GM23248 (cell line): ENCODE measurements at regions not wholly inside any gene's neighbourhood (a gene's known extent, or its start where the extent isn't known, plus 50 kb on each side); places are given as distances from the start of the nearest gene placed in this dataset.

Experiments used
- DNase-seq: peaks from one replicate; pipeline ENCODE4 v3.0.0-alpha.2; 2015
- H2AFZ ChIP-seq: fragments of 200-600 bp; sonication (generic); 2 replicates; pipeline ENCODE4 v1.6.1; 2016; ENCODE audit warnings: antibody characterized with exemption
- H3F3A ChIP-seq: fragments of 200-600 bp; sonication (generic); 2 replicates; pipeline ENCODE4 v1.6.1; 2016; ENCODE audit warnings: mild to moderate bottlenecking, antibody characterized with exemption, mixed run types; ENCODE audit not compliant: insufficient read depth
- H3K27ac ChIP-seq: fragments of 200-600 bp; sonication (generic); 2 replicates; pipeline ENCODE4 v1.5.1; 2016; ENCODE audit warnings: mild to moderate bottlenecking
- H3K27me3 ChIP-seq: fragments of 200-600 bp; sonication (generic); replicated peaks from 2 replicates; pipeline ENCODE4 v1.6.1; 2016; ENCODE audit warnings: mild to moderate bottlenecking; ENCODE audit not compliant: insufficient read depth
- H3K36me3 ChIP-seq: fragments of 200-600 bp; sonication (generic); 2 replicates; pipeline ENCODE4 v1.6.1; 2016; ENCODE audit warnings: low read depth, mild to moderate bottlenecking
- H3K4me1 ChIP-seq: fragments of 200-600 bp; sonication (generic); 2 replicates; pipeline ENCODE4 v1.6.1; 2016; ENCODE audit warnings: mild to moderate bottlenecking; ENCODE audit not compliant: insufficient read depth
- H3K4me2 ChIP-seq: fragments of 200-600 bp; sonication (generic); one replicate; pipeline ENCODE4 v1.6.1; 2016; ENCODE audit warnings: mild to moderate bottlenecking; ENCODE audit not compliant: unreplicated experiment
- H3K4me3 ChIP-seq: fragments of 200-600 bp; sonication (generic); 2 replicates; pipeline ENCODE4 v1.5.1; 2016; ENCODE audit warnings: mild to moderate bottlenecking
- H3K79me2 ChIP-seq: fragments of 200-600 bp; sonication (generic); 2 replicates; pipeline ENCODE4 v1.6.1; 2016; ENCODE audit warnings: mild to moderate bottlenecking; ENCODE audit not compliant: insufficient read depth
- H3K9ac ChIP-seq: fragments of 200-600 bp; sonication (generic); 2 replicates; pipeline ENCODE4 v1.6.1; 2016; ENCODE audit warnings: mild to moderate bottlenecking
- H3K9me2 ChIP-seq: fragments of 200-600 bp; sonication (generic); 2 replicates; pipeline ENCODE4 v1.6.1; 2016; ENCODE audit warnings: mixed run types, mild to moderate bottlenecking, moderate library complexity; ENCODE audit not compliant: insufficient read depth
- H3K9me3 ChIP-seq: fragments of 200-600 bp; sonication (generic); one replicate; pipeline ENCODE4 v1.6.1; 2017; ENCODE audit warnings: low read depth
- H4K20me1 ChIP-seq: fragments of 200-600 bp; sonication (generic); 2 replicates; pipeline ENCODE4 v1.6.0; 2016; ENCODE audit not compliant: insufficient read depth
- EZH2 ChIP-seq: fragments of 200-600 bp; sonication (generic); IDR thresholded peaks from 2 replicates; pipeline ENCODE4 v1.6.1; 2018; ENCODE audit warnings: antibody characterized with exemption, mild to moderate bottlenecking; ENCODE audit not compliant: insufficient read depth, poor library complexity, severe bottlenecking
- EZH2phosphoT487 ChIP-seq: fragments of 200-600 bp; sonication (generic); IDR thresholded peaks from 2 replicates; pipeline ENCODE4 v1.6.1; 2018; ENCODE audit warnings: antibody characterized with exemption, moderate library complexity, mild to moderate bottlenecking, low read depth; ENCODE audit not compliant: insufficient read depth
- WGBS, 2 experiments: methylation state at CpG; one replicate each; pipeline ENCODE4 v1.1.6; 2015 to 2017; ENCODE audit warnings: low lambda C conversion rate in 2 of 2, low coverage in 1 of 2; ENCODE audit errors: missing lambda C conversion rate in 2 of 2; 5-methylcytosine and 5-hydroxymethylcytosine counted together
- in situ Hi-C: fragments of 300-500 bp; cut with MboI; formaldehyde crosslinking; loops from 2 replicates; pipeline ENCODE4 v1.15.0; 2020

DNA sequence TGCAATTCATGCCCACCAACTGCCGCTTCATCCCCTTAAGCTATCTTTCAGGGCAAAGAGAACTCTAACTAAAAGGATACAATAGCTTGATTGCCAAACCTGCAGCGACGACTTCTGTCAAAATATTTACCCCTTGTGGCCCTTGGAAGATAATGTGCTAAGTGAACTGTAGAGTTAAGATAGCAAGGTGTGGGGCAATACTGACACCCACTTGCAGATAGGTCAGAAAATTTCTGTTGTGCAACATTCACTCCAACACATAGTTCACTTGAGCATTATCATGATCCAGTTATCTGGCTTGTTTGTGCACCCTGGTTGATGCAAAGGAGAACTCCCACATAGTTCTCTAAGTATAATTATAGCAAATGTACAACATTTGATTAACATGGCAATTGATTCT, 55.6 kb downstream of the RHOXF2B start:
- DNase-seq: no peak
- H3K9ac ChIP-seq: no peak overlapping the region
- H3K36me3 ChIP-seq: no peaks in the 10 kb centered on the region
- no peak overlapping the region for H3K27ac ChIP-seq
- no peak overlapping the region for H3K4me3 ChIP-seq
- TF ChIP-seq EZH2 (no peak), EZH2phosphoT487 (no peak)
- no peaks in the 10 kb centered on the region for H3K9me2 ChIP-seq
- no peaks in the 10 kb centered on the region for H3K9me3 ChIP-seq
- peaks cover 9% of the 10 kb centered on the region; the same call in 1 of the 2 replicates for H3K27me3 ChIP-seq
- H3K4me1 ChIP-seq: no peaks in the 10 kb centered on the region
- no peak overlapping the region for H2AFZ ChIP-seq
- no peak overlapping the region for H3K4me2 ChIP-seq
- in situ Hi-C loops: loop anchor here (25.0 kb wide), 2 partner anchors 90 to 190 kb away; partner anchors contain the start of gene RHOXF1
- WGBS, 2 experiments: 65 to 72% methylated on average over 3 of the region's 3 CpGs
- H4K20me1 ChIP-seq: no peaks in the 10 kb centered on the region
- H3F3A ChIP-seq: no peaks in the 10 kb centered on the region
- no peaks in the 10 kb centered on the region for H3K79me2 ChIP-seq

- H3K27me3 ChIP-seq: peaks cover 9% of the 10 kb centered on the region; the same call in 1 of the 2 replicates
- H3K36me3 ChIP-seq: no peaks in the 10 kb centered on the region
- H3K9me2 ChIP-seq: no peaks in the 10 kb centered on the region
- no peak for TF ChIP-seq EZH2
- TF ChIP-seq EZH2phosphoT487: no peak
- H3K27ac ChIP-seq: no peak overlapping the region
- H3K4me3 ChIP-seq: no peak overlapping the region
- H2AFZ ChIP-seq: no peak overlapping the region
- no peak overlapping the region for H3K4me2 ChIP-seq
- in situ Hi-C loops: loop anchor here (25.0 kb wide), 2 partner anchors 92 to 192 kb away; partner anchors contain the start of gene RHOXF1
- no peak for DNase-seq
- no peaks in the 10 kb centered on the region for H3K9me3 ChIP-seq
- H3K9ac ChIP-seq: no peak overlapping the region
- WGBS, 2 experiments: 55% methylated on average over 3 to 4 of the region's 4 CpGs
- H3K4me1 ChIP-seq: no peaks in the 10 kb centered on the region
- no peaks in the 10 kb centered on the region for H4K20me1 ChIP-seq
- H3K79me2 ChIP-seq: no peaks in the 10 kb centered on the region
- H3F3A ChIP-seq: no peaks in the 10 kb centered on the region
Measured at GRCh38 chrX:120020305-120020704, 57.2 kb downstream of the RHOXF2B start.

- H3K27ac ChIP-seq: no peak overlapping the region
- H3K27me3 ChIP-seq: peaks cover 9% of the 10 kb centered on the region; the same call in 1 of the 2 replicates
- no peaks in the 10 kb centered on the region for H4K20me1 ChIP-seq
- H3K4me3 ChIP-seq: no peak overlapping the region
- H3K9me2 ChIP-seq: no peaks in the 10 kb centered on the region
- H3K4me2 ChIP-seq: no peak overlapping the region
- no peaks in the 10 kb centered on the region for H3K79me2 ChIP-seq
- H3K36me3 ChIP-seq: no peaks in the 10 kb centered on the region
- in situ Hi-C loops: loop anchor here (25.0 kb wide), 2 partner anchors 96 to 196 kb away; partner anchors contain the start of gene RHOXF1
- no peak for TF ChIP-seq EZH2phosphoT487
- no peak for TF ChIP-seq EZH2
- WGBS, 2 experiments: 1 to 5% methylated on average over 7 to 8 of the region's 11 CpGs
- H2AFZ ChIP-seq: no peak overlapping the region
- H3K9me3 ChIP-seq: no peaks in the 10 kb centered on the region
- no peak overlapping the region for H3K9ac ChIP-seq
- no peaks in the 10 kb centered on the region for H3K4me1 ChIP-seq
- H3F3A ChIP-seq: no peaks in the 10 kb centered on the region
- DNase-seq: no peak
Measured at GRCh38 chrX:120016068-120016441, 61.4 kb downstream of the RHOXF2B start.

DNA sequence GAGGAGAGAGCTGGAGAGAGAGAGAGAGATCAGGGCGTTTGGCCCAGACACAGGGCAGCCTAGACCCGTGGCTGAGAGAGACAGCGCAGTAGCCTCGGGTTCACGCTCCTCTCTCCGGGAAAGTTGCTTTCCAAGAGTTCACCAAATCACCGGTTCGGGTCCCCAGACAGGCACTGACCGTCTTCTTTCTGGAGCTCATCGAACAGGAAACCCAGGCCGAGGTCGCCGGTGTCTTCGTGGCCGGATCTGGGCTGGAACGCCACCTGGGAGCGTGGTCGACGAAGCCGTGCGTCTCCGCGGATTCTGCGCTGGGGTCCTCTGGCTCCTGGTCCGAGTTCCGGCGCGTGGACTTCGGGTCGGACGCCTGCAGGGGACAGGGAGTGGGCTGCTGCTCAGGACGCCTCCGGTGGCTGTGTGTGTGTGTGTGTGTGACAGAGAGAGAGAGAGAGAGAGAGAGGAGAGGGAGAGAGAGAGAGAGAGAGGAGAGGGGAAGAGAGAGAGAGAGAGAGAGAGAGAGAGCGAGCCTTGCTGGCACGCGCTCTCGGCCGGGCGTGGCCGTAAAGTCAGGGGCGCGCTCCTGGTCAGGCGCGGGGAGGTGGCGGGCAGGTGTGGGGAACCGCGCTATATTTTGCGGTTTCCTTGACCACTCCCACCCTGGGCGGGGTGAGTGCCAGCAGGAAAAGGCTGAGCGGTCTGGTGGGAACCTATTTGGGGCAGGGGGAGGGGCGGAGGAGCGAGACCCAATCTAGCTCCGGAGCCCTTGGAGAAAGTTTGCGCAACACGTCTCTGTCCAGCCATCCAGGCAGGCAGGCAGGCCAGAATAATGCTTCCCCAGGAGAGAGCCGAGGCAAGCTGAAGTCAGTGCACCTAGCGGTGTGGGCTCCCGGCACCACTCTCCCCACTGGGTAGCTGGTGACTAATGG, 62.1 kb downstream of the RHOXF2B start:
- TF ChIP-seq EZH2phosphoT487 (no peak), EZH2 (no peak)
- no peak overlapping the region for H2AFZ ChIP-seq
- in situ Hi-C loops: loop anchor here (25.0 kb wide), 2 partner anchors 97 to 197 kb away; partner anchors contain the start of gene RHOXF1

More for the DNA sequence above, 62.1 kb downstream of the RHOXF2B start:
- Histone ChIP-seq H4K20me1 (no peaks in the 10 kb centered on the region), H3K4me3 (no peak overlapping the region), H3K27ac (no peak overlapping the region), H3K27me3 (peaks cover 9% of the 10 kb centered on the region; the same call in 1 of the 2 replicates), H3K9me2 (no peaks in the 10 kb centered on the region), H3K79me2 (no peaks in the 10 kb centered on the region), H3K9ac (no peak overlapping the region), H3K9me3 (no peaks in the 10 kb centered on the region), H3K4me2 (no peak overlapping the region), H3K36me3 (no peaks in the 10 kb centered on the region), H3F3A (no peaks in the 10 kb centered on the region), H3K4me1 (no peaks in the 10 kb centered on the region)
- WGBS, 2 experiments: 1 to 6% methylated on average over 32 to 47 of the region's 58 CpGs
- peak; percentile 20 for DNase-seq
